T47D (cell line): ENCODE measurements at regions not wholly inside any gene's neighbourhood (a gene's known extent, or its start where the extent isn't known, plus 50 kb on each side); places are given as distances from the start of the nearest gene placed in this dataset.
"Not testable (repeated sequence)": the region's sequence is repeated elsewhere in the genome, so short reads cannot be mapped to it uniquely, and the experiment has no call there.

Experiments
- DNase-seq, 2 experiments: peaks; one replicate each; pipeline versions ENCODE4 v3.0.0 to v3.0.0-alpha.2; 2011 to 2012; ENCODE audit warnings: low read depth in 1 of 2, low spot score in 1 of 2
- JUND ChIP-seq: IDR thresholded peaks from 2 replicates; pipeline ENCODE4 v1.6.1; 2012; ENCODE audit warnings: low read depth
- in situ Hi-C: cut with HindIII; loops from 2 replicates; pipeline ENCODE4 v1.10.0; 2016; ENCODE audit warnings: low sequenced_read_pairs, low pct_unique_long_range_greater_than_20kb

- no peak for DNase-seq
- no peak for TF ChIP-seq JUND
- in situ Hi-C loops: no loop called here
Measured at GRCh38 chr1:199817266-199817665, 210.2 kb upstream of the NR5A2 start.

DNA sequence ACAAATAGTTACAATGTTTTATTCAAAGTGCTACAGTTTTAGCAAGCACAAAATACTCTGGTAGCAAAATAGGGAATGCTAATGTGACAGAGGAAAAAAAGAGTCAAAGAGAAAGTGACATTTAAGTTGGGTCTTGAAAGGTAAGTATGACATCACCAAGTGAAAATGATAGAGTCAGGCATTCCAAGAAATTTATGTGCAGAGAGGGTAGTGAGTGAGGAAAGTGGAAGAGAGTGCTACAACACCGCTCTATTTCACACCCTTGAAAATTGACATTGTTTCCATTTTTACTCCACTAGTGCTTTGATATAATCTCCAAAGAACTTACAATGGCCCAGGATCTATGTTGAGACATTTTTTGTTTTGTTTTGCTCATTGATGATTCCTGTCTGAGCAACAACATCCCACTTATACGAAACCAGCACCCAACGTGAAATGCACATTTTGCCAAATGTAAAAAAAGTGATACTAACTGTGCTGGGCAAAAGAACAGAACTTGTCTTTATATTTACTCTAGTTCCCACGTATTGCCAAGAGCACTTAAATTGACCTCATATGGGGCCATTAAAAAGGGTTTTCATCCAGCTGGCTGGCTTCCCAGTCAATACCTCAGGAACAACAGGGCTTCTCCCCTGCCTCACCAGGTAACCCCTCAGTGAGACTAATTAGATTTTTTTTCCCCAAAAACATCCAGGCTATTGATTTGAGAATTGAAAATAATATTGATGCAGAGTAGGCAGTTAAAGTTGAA is 206.3 kb upstream of the NR5A2 start:
- TF ChIP-seq JUND: no peak
- DNase-seq: no peak
- in situ Hi-C loops: no loop called here

- no peak for DNase-seq
- TF ChIP-seq JUND: no peak
- in situ Hi-C loops: no loop called here
Measured at GRCh38 chr1:199832451-199832850, 195.1 kb upstream of the NR5A2 start.

- TF ChIP-seq JUND: no peak
- DNase-seq: no peak
- in situ Hi-C loops: no loop called here
Measured at GRCh38 chr1:199834711-199835110, 192.8 kb upstream of the NR5A2 start.

DNA sequence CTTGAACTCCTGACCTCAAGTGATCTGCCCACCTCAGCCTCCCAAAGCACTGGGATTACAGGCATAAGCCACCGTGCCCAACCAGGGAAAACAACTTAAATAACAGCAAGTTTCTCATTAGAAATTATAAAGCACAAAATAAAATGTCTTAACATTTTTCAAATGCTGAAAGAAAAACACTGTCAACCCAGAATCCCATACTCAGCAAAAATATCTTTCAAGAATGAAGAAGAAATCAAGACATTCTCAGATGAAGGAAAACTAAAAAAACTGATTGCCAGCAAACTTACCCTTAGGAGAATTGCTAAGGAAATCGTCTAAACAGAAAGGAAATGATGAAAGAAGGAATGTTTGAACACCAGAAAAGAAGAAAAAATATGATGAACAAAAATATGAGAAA is 191.1 kb upstream of the NR5A2 start:
- DNase-seq: no peak
- in situ Hi-C loops: no loop called here
- TF ChIP-seq JUND: no peak

- in situ Hi-C loops: no loop called here
- no peak for DNase-seq
- TF ChIP-seq JUND: no peak
Measured at GRCh38 chr1:199837321-199837720, 190.2 kb upstream of the NR5A2 start.

GRCh38 chr1:199839608-199840007 is 187.9 kb upstream of the NR5A2 start:
- in situ Hi-C loops: not testable (repeated sequence)

DNA sequence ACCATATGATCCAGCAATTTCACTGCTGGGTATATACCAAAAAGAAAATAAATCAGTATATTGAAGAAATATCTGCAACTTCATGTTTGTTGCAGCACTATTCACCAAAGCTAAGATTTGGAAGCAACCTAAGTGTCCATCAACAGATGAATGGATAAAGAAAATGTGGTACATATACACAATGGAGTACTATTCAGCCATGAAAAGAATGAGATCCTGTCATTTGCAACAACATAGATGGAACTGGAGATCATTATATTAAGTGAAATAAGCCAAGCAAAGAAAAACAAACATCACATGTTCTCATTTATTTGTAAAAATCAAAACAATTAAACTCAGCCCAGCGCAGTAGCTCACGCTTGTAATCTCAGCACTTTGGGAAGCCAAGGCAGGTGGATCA is 184.4 kb upstream of the NR5A2 start:
- DNase-seq, in situ Hi-C loops: not testable (repeated sequence)

More at GRCh38 chr1:199839608-199840007, 187.9 kb upstream of the NR5A2 start:
- DNase-seq: not testable (repeated sequence)

DNA sequence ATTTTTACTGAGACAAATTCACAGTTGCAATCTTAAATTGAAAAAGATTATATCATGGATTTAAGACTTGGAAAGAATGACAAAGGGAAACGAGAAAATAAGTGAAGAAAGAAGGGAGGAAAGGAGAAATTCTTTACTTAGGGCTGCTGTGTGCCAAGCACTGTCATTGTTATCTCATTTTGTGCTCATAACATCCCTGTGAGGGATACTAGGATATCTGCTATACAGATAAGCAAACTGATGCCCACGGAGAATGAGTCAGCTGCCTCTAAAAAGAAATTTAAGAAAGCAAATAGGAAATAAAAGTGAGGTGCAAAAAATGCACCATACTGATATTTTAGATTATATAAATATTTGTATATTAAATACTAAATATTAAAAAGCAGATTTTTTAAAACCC is 183.6 kb upstream of the NR5A2 start:
- DNase-seq: no peak
- in situ Hi-C loops: no loop called here
- no peak for TF ChIP-seq JUND

DNA sequence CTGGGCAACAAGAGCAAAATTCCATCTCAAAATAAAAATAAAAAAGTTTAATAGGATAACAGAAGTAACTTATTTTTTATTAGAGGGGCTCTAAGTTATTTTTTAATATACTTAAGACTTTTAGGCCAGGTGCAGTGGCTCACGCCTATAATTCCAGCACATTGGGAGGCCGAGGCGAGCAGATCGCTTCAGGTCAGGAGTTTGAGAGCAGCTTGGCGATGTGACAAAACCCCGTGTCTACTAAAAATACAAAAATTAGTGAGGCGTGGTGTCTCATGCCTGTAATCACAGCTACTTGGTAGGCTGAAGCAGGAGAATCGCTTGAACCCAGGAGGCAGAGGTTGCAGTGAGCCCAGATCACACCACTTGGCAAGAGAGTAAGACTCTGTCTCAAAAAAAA is 180.5 kb upstream of the NR5A2 start:
- DNase-seq: no peak
- in situ Hi-C loops: no loop called here
- TF ChIP-seq JUND: no peak

DNA sequence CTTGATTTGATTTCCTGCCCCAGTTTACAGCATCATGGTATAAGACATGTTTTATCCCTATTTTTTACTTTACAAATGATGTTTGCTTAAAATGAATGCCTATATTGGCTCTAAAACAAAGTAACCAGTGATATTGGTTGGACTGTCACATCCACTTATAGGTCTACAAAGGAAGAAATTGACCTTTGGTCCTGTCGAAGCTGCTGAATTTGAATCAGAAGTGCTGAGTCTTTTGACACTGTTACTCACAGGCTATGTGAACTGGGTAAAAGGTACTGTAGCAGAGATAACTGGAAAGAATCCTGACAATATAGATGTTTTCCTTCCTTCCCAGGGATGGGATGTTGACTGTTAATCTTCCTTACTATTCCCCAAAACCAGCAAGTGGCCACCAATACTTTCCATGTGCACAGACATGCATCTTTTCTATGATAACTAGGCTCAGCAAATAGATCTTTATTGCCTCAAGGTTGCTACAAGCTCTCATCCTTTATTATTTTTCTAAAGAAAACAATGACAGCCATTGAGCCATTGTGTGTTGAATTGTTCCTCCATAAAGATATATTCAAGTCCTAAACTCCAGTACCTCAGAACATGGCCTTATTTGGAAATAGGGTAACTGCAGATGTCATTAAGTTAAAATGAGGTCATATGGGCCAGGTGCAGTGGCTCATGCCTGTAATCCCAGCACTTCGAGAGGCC is 175.9 kb upstream of the NR5A2 start:
- TF ChIP-seq JUND: no peak
- in situ Hi-C loops: no loop called here

DNA sequence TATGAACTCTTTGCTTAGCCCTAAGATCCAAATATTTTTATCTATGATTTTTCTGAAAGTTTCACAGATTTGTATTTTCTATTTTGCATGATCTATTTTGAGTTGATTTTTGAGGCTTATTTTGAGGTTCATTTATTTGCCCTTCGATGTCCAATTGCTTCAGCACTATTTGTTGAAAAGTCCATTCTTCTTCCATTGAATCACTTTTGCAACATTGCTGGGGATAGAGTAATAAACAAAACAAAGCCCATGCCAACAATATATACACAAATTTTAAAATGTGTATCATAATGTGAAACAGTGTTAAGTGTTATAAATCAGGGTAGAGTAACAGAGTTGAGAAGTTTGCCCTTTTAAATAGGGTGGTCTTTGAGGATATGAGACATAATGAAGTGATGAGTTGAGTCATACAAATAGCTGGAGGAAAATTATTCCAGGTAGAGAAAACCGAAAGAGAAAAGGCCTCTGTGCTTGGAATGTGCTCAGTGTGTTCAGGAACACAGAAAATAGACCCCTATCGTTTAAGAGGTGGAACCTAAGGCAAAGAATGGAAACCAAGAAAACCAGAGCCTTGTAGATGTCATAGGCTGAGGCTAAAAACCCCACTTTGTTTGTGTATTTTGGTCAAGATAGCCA is 172.7 kb upstream of the NR5A2 start:
- no peak for DNase-seq
- in situ Hi-C loops: no loop called here
- TF ChIP-seq JUND: no peak

More for the DNA sequence above, 175.9 kb upstream of the NR5A2 start:
- no peak for DNase-seq

DNA sequence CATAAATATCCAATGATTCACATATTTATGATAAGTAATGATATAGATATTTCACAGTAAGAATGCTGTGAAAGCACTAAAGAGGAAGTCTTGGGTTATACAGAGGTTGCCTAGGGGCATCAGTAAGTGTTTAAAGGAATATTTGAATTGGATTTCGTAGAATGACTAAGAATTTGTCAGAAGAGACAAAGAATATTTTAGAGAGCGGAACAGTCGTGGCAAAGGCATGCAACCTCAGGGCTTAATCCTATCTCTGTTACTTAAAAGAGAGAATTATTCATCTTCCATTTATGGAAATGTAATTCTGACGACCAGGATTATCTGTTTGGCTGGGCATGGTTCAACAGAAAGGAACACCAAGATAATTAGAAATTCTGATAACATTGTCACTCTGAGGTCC is 171.9 kb upstream of the NR5A2 start:
- DNase-seq: no peak
- in situ Hi-C loops: no loop called here
- no peak for TF ChIP-seq JUND
